ENCODE measurements at regions not wholly inside any gene's neighbourhood (a gene's known extent, or its start where the extent isn't known, plus 50 kb on each side); places are given as distances from the start of the nearest gene placed in this dataset.

DNA sequence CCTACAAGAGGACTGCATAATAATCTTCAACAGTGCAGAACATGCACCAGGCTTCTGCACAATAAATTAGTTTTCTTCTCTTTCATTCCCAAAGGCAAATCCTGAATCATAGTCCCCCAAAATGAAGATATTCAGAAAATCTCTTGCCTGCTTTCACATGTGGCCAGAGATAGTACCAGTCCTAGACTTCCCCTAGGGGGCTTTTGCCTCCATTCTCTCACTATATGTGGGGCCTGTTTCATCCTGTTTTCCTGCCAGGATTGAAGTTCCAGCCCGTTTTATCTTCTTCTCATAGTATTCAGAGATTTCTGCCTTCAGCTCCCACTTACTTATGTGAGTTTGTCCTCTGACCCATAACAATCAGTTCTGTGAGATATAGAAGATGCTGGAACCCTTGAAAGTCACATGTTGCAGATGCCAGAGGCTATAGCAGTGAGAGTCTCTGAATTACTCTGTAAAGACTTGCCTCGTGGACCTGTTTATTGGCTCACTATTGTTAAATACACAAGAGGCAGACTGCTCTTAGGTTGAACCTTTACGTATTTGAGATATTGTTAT is 421.9 kb upstream of the PCDH9 start:
- H3K4me3 ChIP-seq (ENCODE audit: low read depth, low read length): no peak overlapping the region
- TF ChIP-seq, protein P1, sequence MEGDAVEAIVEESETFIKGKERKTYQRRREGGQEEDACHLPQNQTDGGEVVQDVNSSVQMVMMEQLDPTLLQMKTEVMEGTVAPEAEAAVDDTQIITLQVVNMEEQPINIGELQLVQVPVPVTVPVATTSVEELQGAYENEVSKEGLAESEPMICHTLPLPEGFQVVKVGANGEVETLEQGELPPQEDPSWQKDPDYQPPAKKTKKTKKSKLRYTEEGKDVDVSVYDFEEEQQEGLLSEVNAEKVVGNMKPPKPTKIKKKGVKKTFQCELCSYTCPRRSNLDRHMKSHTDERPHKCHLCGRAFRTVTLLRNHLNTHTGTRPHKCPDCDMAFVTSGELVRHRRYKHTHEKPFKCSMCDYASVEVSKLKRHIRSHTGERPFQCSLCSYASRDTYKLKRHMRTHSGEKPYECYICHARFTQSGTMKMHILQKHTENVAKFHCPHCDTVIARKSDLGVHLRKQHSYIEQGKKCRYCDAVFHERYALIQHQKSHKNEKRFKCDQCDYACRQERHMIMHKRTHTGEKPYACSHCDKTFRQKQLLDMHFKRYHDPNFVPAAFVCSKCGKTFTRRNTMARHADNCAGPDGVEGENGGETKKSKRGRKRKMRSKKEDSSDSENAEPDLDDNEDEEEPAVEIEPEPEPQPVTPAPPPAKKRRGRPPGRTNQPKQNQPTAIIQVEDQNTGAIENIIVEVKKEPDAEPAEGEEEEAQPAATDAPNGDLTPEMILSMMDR (IDR thresholded peaks at IDR 0.05; ENCODE audit: low read depth, low read length): no peak

DNA sequence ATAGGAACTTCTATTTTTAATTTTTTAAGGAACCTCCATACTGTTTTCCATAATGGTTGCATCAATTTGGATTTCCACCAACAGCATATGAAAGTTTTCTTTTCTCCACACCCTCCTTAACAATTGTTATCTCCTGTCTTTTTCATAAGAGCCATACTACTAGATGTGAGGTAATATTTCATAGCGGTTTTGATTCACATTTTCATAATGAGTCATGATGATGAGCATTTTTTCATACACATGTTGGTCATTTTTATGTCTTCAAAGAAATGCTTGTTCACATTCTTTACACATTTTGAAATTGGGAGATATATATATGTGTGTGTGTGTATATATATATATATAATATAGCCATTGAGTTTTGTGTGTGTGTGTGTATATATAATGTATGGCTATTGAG is 420.3 kb upstream of the PCDH9 start:
- H3K4me3 ChIP-seq (ENCODE audit: low read depth, low read length): no peak overlapping the region
- TF ChIP-seq, protein P1 (IDR thresholded peaks at IDR 0.05; ENCODE audit: low read depth, low read length): no peak

GRCh38 chr13:67645874-67646467 is 415.8 kb upstream of the PCDH9 start:
- TF ChIP-seq, protein P1 (IDR thresholded peaks at IDR 0.05; ENCODE audit: low read depth, low read length): no peak
- H3K4me3 ChIP-seq (ENCODE audit: low read depth, low read length): no peak overlapping the region

DNA sequence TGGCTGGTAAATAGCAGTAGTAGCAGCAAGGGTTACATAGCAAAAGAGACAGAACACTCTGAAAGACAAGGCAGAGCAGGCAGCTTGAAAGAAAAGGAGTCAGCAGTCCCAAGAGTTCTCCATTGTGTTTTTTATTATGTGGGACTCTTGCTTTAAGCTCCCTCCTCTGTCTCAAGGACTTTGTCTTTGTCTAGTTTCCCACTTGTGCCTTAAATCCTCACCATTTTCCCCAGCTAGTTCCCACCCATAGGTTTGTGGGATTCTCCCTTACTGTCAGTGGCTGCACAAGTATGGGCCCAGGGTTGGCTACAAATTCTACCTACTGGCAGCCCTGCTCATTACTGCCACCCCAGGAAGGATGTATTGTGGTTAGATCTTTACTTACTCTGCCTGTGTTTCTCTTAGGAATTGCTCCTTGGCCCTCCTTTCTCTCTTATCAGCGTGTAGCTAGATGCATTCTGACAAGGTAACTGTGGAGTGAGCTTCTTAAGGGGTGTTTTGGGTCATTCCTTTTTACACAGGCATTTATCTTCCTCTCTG is 413.4 kb upstream of the PCDH9 start:
- no peak overlapping the region for H3K4me3 ChIP-seq (ENCODE audit: low read depth, low read length)
- TF ChIP-seq, protein P1 (IDR thresholded peaks at IDR 0.05; ENCODE audit: low read depth, low read length): no peak

GRCh38 chr13:67642657-67643056 is 412.5 kb upstream of the PCDH9 start:
- TF ChIP-seq, protein P1 (IDR thresholded peaks at IDR 0.05; ENCODE audit: low read depth, low read length): no peak
- no peak overlapping the region for H3K4me3 ChIP-seq (ENCODE audit: low read depth, low read length)

DNA sequence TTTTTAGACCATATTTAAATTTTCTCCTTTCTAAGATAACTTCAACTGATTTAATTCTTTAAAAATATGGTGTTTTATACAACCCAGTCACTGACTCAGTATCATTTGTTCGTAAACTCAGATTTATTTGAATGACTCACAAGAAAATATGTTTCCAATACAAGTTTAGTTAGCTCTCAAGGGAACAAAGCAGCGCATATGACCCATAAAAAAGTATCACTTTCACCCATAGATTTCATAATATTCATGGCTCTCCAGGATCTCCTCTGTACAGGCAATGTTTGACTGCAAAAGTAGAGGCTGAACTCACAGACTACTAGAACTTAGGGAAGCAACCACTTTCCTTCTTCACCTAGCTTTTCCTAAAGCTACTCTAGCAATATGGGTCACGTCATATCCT is 405.6 kb upstream of the PCDH9 start:
- no peak overlapping the region for H3K4me3 ChIP-seq (ENCODE audit: low read depth, low read length)
- TF ChIP-seq, protein P1 (IDR thresholded peaks at IDR 0.05; ENCODE audit: low read depth, low read length): no peak

- no peak overlapping the region for H3K4me3 ChIP-seq (ENCODE audit: low read depth, low read length)
- TF ChIP-seq, protein P1 (IDR thresholded peaks at IDR 0.05; ENCODE audit: low read depth, low read length): no peak
Measured at GRCh38 chr13:67632590-67632989, 402.5 kb upstream of the PCDH9 start.

Data from WI38 (cell line).